ENCODE measurements at regions not wholly inside any gene's neighbourhood (a gene's known extent, or its start where the extent isn't known, plus 50 kb on each side); places are given as distances from the start of the nearest gene placed in this dataset.

DNA sequence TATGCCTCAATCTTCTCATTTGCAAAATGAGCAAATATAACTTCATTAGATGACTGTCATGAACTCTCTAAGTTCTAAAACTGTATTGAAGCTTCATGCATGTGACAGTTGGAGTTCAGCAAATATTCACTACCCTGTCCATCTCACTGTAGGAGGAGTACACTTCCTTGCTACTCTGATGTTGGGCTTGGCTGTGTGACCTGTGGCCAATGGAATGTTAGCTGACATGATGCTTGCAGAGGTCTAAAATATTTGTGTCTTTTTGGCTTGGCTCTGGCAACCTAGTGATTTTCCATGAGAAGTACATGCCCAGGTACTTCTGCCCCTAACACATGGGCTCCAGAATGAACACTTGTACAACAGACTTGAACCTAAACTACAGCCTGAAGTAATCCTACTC is 203.1 kb upstream of the ANKH start:
- TF ChIP-seq EZH2 (IDR thresholded peaks at IDR 0.05; ENCODE audit: low read length, missing control alignments) = no peak
- TF ChIP-seq, protein P1, sequence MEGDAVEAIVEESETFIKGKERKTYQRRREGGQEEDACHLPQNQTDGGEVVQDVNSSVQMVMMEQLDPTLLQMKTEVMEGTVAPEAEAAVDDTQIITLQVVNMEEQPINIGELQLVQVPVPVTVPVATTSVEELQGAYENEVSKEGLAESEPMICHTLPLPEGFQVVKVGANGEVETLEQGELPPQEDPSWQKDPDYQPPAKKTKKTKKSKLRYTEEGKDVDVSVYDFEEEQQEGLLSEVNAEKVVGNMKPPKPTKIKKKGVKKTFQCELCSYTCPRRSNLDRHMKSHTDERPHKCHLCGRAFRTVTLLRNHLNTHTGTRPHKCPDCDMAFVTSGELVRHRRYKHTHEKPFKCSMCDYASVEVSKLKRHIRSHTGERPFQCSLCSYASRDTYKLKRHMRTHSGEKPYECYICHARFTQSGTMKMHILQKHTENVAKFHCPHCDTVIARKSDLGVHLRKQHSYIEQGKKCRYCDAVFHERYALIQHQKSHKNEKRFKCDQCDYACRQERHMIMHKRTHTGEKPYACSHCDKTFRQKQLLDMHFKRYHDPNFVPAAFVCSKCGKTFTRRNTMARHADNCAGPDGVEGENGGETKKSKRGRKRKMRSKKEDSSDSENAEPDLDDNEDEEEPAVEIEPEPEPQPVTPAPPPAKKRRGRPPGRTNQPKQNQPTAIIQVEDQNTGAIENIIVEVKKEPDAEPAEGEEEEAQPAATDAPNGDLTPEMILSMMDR (conservative IDR thresholded peaks at IDR 0.05 in 1 of 2, IDR thresholded peaks at IDR 0.05 in 1 of 2; ENCODE audit: low read depth in 1 of 2, low read length in 2 of 2) = no peak
